ENCODE measurements at regions not wholly inside any gene's neighbourhood (a gene's known extent, or its start where the extent isn't known, plus 50 kb on each side); places are given as distances from the start of the nearest gene placed in this dataset.

DNA sequence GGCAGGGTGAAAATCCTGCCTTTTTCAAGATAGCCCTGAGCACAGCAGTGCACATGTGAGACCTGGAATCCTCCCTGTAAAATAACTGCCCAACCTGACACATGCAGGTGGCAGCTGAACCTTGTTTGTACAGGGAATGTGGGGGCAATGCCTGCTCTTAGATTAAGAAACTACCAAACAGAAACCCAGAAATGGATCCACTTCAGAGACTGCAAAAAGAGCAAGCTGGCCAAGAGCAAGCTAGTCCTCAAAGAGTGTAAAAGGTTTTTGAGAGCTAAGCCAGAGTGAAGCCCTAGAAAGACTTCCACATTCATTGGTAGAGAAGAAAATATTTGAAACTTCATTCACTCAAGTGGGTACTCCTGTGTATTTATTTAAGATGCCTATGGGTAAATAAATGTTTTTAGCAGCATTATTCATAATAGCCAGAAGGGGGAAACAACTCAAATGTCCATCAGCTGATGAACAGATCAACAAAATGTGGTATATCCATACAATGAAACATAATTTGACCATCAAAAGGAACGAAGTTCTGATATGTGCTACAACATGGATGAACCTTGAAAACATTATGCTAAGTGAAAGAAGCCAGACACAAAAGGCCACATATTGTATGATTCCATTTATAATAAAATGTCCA, 96.0 kb upstream of the TSC22D2 start:
- Histone ChIP-seq H3K9me3 (ENCODE audit: control insufficient read depth, insufficient read depth, low read depth, low read length) (no peaks in the 10 kb centered on the region), H3K36me3 (ENCODE audit: control insufficient read depth, insufficient read depth, low read length) (no peaks in the 10 kb centered on the region), H3K27ac (ENCODE audit: low read depth, low read length) (no peak overlapping the region), H3K27me3 (ENCODE audit: control insufficient read depth, insufficient read depth, low read length) (no peaks in the 10 kb centered on the region), H3K9ac (ENCODE audit: low read length) (no peak overlapping the region), H3K4me3 (ENCODE audit: low read depth, low read length) (no peak overlapping the region), H3K4me1 (ENCODE audit: control insufficient read depth, insufficient read depth, low read length) (0 out of 2 replicates have a peak, but pooled peaks cover 6% of the 10 kb centered on the region)

DNA sequence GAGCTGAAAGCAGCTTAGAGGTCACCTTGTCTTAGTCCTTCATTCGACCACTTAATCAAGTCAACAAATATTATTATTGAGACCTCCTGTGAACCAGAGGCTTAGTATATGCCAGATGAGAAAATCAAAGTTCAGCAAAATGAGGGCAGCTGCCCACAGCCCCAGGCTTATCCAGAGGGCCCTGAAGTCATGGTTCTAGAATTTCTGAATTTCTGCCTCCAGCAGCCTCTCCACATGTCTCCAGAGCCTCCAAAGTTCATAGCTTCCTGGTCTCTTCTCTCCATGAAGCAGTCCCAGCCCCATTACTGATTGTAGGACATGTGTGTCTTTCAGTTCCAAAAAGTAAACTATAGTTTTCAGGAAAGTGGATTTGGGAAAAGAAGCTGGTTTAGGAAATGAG, 96.9 kb upstream of the TSC22D2 start:
- no peaks in the 10 kb centered on the region for H3K27me3 ChIP-seq (ENCODE audit: control insufficient read depth, insufficient read depth, low read length)
- H3K9me3 ChIP-seq (ENCODE audit: control insufficient read depth, insufficient read depth, low read depth, low read length) = no peaks in the 10 kb centered on the region
- 0 out of 2 replicates have a peak, but pooled peaks cover 6% of the 10 kb centered on the region for H3K4me1 ChIP-seq (ENCODE audit: control insufficient read depth, insufficient read depth, low read length)
- H3K36me3 ChIP-seq (ENCODE audit: control insufficient read depth, insufficient read depth, low read length) = no peaks in the 10 kb centered on the region
- no peak overlapping the region for H3K27ac ChIP-seq (ENCODE audit: low read depth, low read length)
- H3K4me3 ChIP-seq (ENCODE audit: low read depth, low read length) = no peak overlapping the region
- H3K9ac ChIP-seq (ENCODE audit: low read length) = no peak overlapping the region

DNA sequence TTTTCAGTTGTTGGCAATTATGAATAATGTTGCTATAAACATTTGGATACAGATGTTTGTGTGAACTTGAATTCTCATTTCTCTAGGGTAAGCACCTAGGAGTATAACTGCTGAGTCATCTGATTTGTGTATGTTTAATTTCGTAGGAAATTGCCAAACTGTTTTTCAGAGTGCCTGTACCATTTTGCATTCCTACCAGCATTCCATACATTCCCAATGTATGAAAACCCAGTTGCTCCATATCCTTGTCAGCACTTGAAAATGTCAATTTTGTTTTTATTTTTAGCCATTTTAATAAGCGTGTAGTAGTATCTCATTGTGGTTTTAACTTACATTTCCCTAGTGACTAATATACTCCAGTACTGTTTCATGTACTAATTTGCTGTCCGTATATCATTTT, 98.5 kb upstream of the TSC22D2 start:
- Histone ChIP-seq H3K4me3 (ENCODE audit: low read depth, low read length) (no peak overlapping the region), H3K27ac (ENCODE audit: low read depth, low read length) (no peak overlapping the region)

DNA sequence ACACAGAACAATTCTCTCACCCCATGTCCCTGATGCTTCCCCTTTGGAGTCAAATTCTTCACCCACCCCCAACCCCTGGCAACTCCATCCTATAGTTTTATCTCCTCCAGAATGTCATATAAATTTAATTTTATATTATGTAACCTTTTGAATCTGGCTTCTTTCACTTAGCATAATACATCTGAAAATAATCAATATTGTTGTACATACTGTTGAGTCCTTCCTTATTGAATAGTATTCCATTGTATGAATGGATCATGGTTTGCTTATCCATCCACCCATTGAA, 98.9 kb upstream of the TSC22D2 start:
- Histone ChIP-seq H3K4me1 (ENCODE audit: control insufficient read depth, insufficient read depth, low read length) (no peaks in the 10 kb centered on the region), H3K4me3 (ENCODE audit: low read depth, low read length) (no peak overlapping the region), H3K27me3 (ENCODE audit: control insufficient read depth, insufficient read depth, low read length) (no peaks in the 10 kb centered on the region), H3K9ac (ENCODE audit: low read length) (no peak overlapping the region), H3K36me3 (ENCODE audit: control insufficient read depth, insufficient read depth, low read length) (no peaks in the 10 kb centered on the region), H3K9me3 (ENCODE audit: control insufficient read depth, insufficient read depth, low read depth, low read length) (no peaks in the 10 kb centered on the region), H3K27ac (ENCODE audit: low read depth, low read length) (no peak overlapping the region)

More for the DNA sequence above, 98.5 kb upstream of the TSC22D2 start:
- Histone ChIP-seq H3K36me3 (ENCODE audit: control insufficient read depth, insufficient read depth, low read length) (no peaks in the 10 kb centered on the region), H3K9me3 (ENCODE audit: control insufficient read depth, insufficient read depth, low read depth, low read length) (no peaks in the 10 kb centered on the region), H3K9ac (ENCODE audit: low read length) (no peak overlapping the region), H3K27me3 (ENCODE audit: control insufficient read depth, insufficient read depth, low read length) (no peaks in the 10 kb centered on the region), H3K4me1 (ENCODE audit: control insufficient read depth, insufficient read depth, low read length) (no peaks in the 10 kb centered on the region)

DNA sequence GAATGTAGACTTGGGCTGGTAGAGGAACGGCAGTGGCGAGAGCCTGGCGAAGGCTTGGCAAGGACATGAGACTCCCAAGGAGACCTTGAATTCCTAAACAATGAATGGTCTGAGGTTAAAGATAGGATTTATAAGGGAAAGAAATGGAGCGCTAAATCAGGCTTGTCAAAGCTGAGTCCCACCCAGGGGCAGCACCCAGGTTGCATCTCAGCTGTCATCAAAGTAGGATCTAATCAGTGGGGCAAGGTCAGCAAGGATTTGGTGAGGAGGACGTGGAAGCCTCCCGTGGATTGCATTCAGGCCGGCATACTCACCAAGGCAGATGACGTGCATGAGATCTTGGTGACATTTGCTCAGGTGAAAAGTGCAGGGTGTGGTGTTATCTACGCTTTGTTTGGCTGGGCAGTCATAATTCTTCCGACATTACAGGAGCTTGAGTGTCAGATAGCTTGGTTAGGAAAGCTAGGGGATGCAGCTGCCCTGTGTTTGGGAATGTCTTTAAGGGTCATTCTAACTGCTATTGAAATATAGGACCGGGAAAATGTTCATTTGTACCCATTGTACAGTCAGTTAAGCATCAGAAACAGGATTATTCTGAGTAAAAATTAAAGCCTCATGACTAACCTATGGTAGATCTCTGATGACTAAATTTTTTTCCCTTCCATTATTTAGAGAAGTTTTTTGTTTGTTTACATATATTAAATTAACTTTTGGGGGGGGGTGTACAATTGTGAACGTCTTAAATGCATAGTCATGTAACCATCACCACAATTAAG, 99.4 kb upstream of the TSC22D2 start:
- H3K4me3 ChIP-seq (ENCODE audit: low read depth, low read length) = no peak overlapping the region
- H3K9ac ChIP-seq (ENCODE audit: low read length) = no peak overlapping the region
- H3K9me3 ChIP-seq (ENCODE audit: control insufficient read depth, insufficient read depth, low read depth, low read length) = no peaks in the 10 kb centered on the region
- no peaks in the 10 kb centered on the region for H3K4me1 ChIP-seq (ENCODE audit: control insufficient read depth, insufficient read depth, low read length)
- no peak overlapping the region for H3K27ac ChIP-seq (ENCODE audit: low read depth, low read length)
- no peaks in the 10 kb centered on the region for H3K36me3 ChIP-seq (ENCODE audit: control insufficient read depth, insufficient read depth, low read length)
- H3K27me3 ChIP-seq (ENCODE audit: control insufficient read depth, insufficient read depth, low read length) = no peaks in the 10 kb centered on the region

DNA sequence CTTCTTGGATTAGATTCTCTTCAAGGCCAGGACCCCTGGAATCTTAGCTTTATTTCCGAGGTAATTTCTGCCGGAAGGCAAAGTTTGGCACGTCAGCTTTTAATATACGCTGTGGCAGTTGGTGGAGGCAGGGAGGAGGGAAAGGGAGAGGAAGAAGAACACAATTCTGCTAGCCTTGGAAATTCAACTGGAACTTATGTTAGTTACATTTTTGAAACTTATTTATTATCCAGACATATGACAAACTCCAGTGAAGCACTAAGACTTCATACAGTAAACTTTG, 100.1 kb upstream of the TSC22D2 start:
- Histone ChIP-seq H3K9ac (ENCODE audit: low read length) (no peak overlapping the region), H3K9me3 (ENCODE audit: control insufficient read depth, insufficient read depth, low read depth, low read length) (no peaks in the 10 kb centered on the region), H3K27ac (ENCODE audit: low read depth, low read length) (no peak overlapping the region)

DNA sequence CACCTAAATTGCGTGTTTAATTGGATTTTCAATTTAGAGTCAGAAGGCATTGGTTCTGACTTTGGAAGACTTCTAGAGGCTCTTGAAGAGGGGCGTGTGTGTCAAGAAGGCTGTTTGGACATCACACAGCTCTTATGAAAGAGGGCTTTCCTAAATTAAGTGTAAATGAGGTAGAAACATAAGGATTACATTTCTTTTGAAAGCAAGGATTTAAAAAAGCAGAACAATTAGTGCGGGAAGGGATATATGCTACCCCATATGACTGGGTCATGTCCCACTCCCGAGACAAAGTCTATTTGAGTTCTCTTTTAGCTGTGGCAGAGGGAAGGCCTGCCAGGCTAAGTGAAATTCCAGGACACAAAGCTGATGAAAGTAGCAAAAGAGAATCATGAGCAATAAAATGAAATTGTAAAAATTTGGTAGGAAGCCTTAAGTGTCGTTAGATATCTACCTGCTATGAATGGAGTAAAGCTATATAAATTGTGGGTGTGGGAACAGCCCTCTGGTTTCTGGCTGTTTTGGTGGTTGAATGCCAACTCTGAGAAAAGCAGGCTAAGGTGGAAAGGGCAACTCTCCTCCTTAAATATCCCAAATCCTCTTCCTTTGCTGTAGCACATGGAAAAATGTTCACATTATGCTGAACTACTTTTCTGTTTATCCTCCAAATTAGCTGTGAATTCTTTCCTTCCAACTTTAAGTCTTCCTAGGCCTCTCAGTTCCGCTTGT, 100.6 kb upstream of the TSC22D2 start:
- H3K27ac ChIP-seq (ENCODE audit: low read depth, low read length) = no peak overlapping the region
- H3K27me3 ChIP-seq (ENCODE audit: control insufficient read depth, insufficient read depth, low read length) = no peaks in the 10 kb centered on the region
- H3K4me1 ChIP-seq (ENCODE audit: control insufficient read depth, insufficient read depth, low read length) = no peaks in the 10 kb centered on the region
- H3K4me3 ChIP-seq (ENCODE audit: low read depth, low read length) = no peak overlapping the region
- H3K9ac ChIP-seq (ENCODE audit: low read length) = no peak overlapping the region
- H3K36me3 ChIP-seq (ENCODE audit: control insufficient read depth, insufficient read depth, low read length) = no peaks in the 10 kb centered on the region
- H3K9me3 ChIP-seq (ENCODE audit: control insufficient read depth, insufficient read depth, low read depth, low read length) = no peaks in the 10 kb centered on the region

More for the DNA sequence above, 100.1 kb upstream of the TSC22D2 start:
- H3K4me3 ChIP-seq (ENCODE audit: low read depth, low read length) = no peak overlapping the region
- no peaks in the 10 kb centered on the region for H3K36me3 ChIP-seq (ENCODE audit: control insufficient read depth, insufficient read depth, low read length)
- no peaks in the 10 kb centered on the region for H3K4me1 ChIP-seq (ENCODE audit: control insufficient read depth, insufficient read depth, low read length)
- no peaks in the 10 kb centered on the region for H3K27me3 ChIP-seq (ENCODE audit: control insufficient read depth, insufficient read depth, low read length)

DNA sequence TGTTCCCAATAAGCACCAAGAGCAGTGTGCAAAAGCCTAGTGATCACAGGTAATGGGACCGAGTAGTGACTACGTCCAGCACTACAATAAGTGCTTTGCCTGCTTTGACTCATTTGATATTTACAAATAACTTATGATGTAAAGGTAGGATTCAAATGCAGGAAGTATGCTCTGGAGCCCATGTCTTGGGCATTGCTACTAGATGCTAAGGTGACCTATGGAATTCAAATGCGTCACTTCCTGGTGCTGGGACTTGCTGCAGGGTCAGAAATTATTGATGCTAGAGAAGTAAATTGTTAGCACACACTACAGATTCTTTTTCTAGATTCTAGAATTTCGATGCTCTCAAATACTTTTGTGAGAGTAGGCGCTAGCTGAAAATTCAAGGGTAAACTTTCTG, 101.2 kb upstream of the TSC22D2 start:
- H3K27ac ChIP-seq (ENCODE audit: low read depth, low read length) = no peak overlapping the region
- H3K36me3 ChIP-seq (ENCODE audit: control insufficient read depth, insufficient read depth, low read length) = no peaks in the 10 kb centered on the region
- H3K9ac ChIP-seq (ENCODE audit: low read length) = no peak overlapping the region
- no peak overlapping the region for H3K4me3 ChIP-seq (ENCODE audit: low read depth, low read length)
- H3K9me3 ChIP-seq (ENCODE audit: control insufficient read depth, insufficient read depth, low read depth, low read length) = no peaks in the 10 kb centered on the region
- no peaks in the 10 kb centered on the region for H3K27me3 ChIP-seq (ENCODE audit: control insufficient read depth, insufficient read depth, low read length)
- H3K4me1 ChIP-seq (ENCODE audit: control insufficient read depth, insufficient read depth, low read length) = no peaks in the 10 kb centered on the region

DNA sequence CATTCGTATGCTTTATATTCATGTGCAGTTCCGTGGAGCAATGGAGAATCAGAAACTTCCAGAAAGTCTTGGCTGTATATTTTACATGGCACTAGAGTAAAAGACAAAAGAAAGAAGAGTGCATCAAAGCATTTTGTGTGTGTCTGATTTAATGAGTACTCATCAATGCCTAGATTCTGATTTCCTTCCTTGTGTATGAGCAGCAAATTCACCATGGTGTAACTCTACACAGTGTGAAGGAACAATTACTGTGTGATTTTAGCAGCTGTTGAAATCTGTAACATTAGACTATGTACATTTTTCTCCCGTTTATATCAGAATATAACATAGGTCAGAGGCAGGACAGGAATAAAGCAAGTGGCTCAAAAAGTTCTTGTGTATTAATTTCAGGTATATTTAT, 102.0 kb upstream of the TSC22D2 start:
- H3K36me3 ChIP-seq (ENCODE audit: control insufficient read depth, insufficient read depth, low read length) = no peaks in the 10 kb centered on the region
- peaks cover 5% of the 10 kb centered on the region; the same call in 1 of the 2 replicates for H3K4me1 ChIP-seq (ENCODE audit: control insufficient read depth, insufficient read depth, low read length)

DNA sequence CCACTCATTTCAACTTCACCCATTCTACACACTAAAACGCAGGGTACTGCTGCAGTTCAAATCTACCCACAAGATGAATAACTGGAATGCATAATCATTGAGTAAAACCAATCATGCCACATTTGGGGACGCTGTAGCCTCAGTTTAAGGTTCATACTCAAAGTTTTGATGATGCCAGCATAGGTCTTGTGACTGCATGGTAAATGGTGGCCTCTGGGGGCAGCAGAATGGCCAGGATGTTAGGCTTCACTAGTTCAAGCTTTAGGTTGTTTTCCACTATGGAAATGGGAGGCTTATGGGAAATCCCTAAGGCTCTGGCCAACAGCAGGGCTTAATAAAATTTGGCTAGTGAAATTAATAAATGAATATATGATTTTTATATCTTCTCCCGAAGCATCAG, 104.3 kb upstream of the TSC22D2 start:
- no peak overlapping the region for H3K9ac ChIP-seq (ENCODE audit: low read length)
- no peaks in the 10 kb centered on the region for H3K27me3 ChIP-seq (ENCODE audit: control insufficient read depth, insufficient read depth, low read length)
- H3K4me3 ChIP-seq (ENCODE audit: low read depth, low read length) = no peak overlapping the region
- no peak overlapping the region for H3K27ac ChIP-seq (ENCODE audit: low read depth, low read length)
- H3K4me1 ChIP-seq (ENCODE audit: control insufficient read depth, insufficient read depth, low read length) = peaks cover 15% of the 10 kb centered on the region; the same call in 1 of the 2 replicates
- no peaks in the 10 kb centered on the region for H3K9me3 ChIP-seq (ENCODE audit: control insufficient read depth, insufficient read depth, low read depth, low read length)
- no peaks in the 10 kb centered on the region for H3K36me3 ChIP-seq (ENCODE audit: control insufficient read depth, insufficient read depth, low read length)

More for the DNA sequence above, 102.0 kb upstream of the TSC22D2 start:
- Histone ChIP-seq H3K27ac (ENCODE audit: low read depth, low read length) (no peak overlapping the region), H3K9me3 (ENCODE audit: control insufficient read depth, insufficient read depth, low read depth, low read length) (no peaks in the 10 kb centered on the region), H3K9ac (ENCODE audit: low read length) (no peak overlapping the region), H3K27me3 (ENCODE audit: control insufficient read depth, insufficient read depth, low read length) (no peaks in the 10 kb centered on the region), H3K4me3 (ENCODE audit: low read depth, low read length) (no peak overlapping the region)

DNA sequence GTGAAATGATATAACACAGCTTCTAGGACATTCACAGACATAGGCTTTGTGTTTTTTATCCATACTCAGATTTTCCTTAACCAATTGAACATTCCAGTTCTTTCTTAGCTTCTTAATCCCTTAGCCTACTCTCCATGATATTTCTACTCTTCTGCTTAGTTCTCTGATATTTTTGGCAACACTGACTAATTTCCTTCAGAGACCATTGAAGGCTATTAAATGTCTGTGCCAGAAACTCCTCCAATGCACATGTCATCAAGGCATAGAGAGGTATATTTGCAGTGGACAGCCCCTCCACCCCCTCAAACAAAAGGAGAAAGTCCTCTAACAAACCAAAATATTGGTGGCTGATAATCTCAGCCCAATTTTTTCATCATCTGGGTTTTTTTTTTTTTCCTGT, 105.9 kb upstream of the TSC22D2 start:
- Histone ChIP-seq H3K4me1 (ENCODE audit: control insufficient read depth, insufficient read depth, low read length) (peaks cover 21% of the 10 kb centered on the region), H3K9me3 (ENCODE audit: control insufficient read depth, insufficient read depth, low read depth, low read length) (no peaks in the 10 kb centered on the region), H3K27me3 (ENCODE audit: control insufficient read depth, insufficient read depth, low read length) (no peaks in the 10 kb centered on the region), H3K4me3 (ENCODE audit: low read depth, low read length) (no peak overlapping the region), H3K9ac (ENCODE audit: low read length) (no peak overlapping the region), H3K27ac (ENCODE audit: low read depth, low read length) (no peak overlapping the region), H3K36me3 (ENCODE audit: control insufficient read depth, insufficient read depth, low read length) (no peaks in the 10 kb centered on the region)
